Heart left ventricle (tissue), 16 donors: ENCODE measurements at regions not wholly inside any gene's neighbourhood (a gene's known extent, or its start where the extent isn't known, plus 50 kb on each side); places are given as distances from the start of the nearest gene placed in this dataset.

Experiments used
- ATAC-seq, 4 donors: fragments of 200-7000 bp; cut with Tn5 transposase; one replicate each; pipeline ENCODE4 v1.9.1; 2020 to 2022; ENCODE audit warnings: moderate library complexity in 4 of 4, mild to moderate bottlenecking in 3 of 4, moderate number of reproducible peaks in 1 of 4
- DNase-seq, 5 donors: peaks; one replicate each; pipeline ENCODE4 v3.0.0-alpha.2; 2020
- H3K27ac ChIP-seq, 12 donors: fragments of 200-600 bp; sonication (generic) in 4 of 12; one replicate each; pipeline versions ENCODE4 v1.5.0 to v1.8.0; 2016 to 2022; ENCODE audit warnings: mild to moderate bottlenecking in 2 of 12
- H3K27me3 ChIP-seq, 9 donors: fragments of 200-600 bp; sonication (generic) in 2 of 9; one replicate each; pipeline versions ENCODE4 v1.5.1 to v1.8.0; 2016 to 2022; ENCODE audit warnings: mild to moderate bottlenecking in 3 of 9
- H3K36me3 ChIP-seq, 9 donors: fragments of 200-600 bp; sonication (generic) in 2 of 9; one replicate each; pipeline versions ENCODE4 v1.5.0 to v1.8.0; 2018 to 2022; ENCODE audit warnings: mild to moderate bottlenecking in 2 of 9
- H3K4me1 ChIP-seq, 12 donors: fragments of 200-600 bp; sonication (generic) in 4 of 12; one replicate each; pipeline versions ENCODE4 v1.5.0 to v1.8.0; 2016 to 2022; ENCODE audit warnings: mild to moderate bottlenecking in 3 of 12
- H3K4me3 ChIP-seq, 12 donors: fragments of 200-600 bp; sonication (generic) in 4 of 12; one replicate each; pipeline versions ENCODE4 v1.5.0 to v1.8.0; 2017 to 2022; ENCODE audit warnings: mild to moderate bottlenecking in 9 of 12, moderate library complexity in 4 of 12
- H3K9me3 ChIP-seq, 12 donors: fragments of 200-600 bp; sonication (generic) in 4 of 12; one replicate each; pipeline versions ENCODE4 v1.5.0 to v1.8.0; 2016 to 2022; ENCODE audit warnings: mild to moderate bottlenecking in 1 of 12
- CTCF ChIP-seq, 12 donors: fragments of 200-600 bp; sonication (generic) in 4 of 12; IDR thresholded peaks; one replicate each; pipeline versions ENCODE4 v1.5.0 to v1.8.0; 2018 to 2022; ENCODE audit warnings: antibody characterized with exemption in 12 of 12, mild to moderate bottlenecking in 5 of 12
- POLR2A ChIP-seq, 2 donors: fragments of 450-650 bp; IDR thresholded peaks; one replicate each; pipeline ENCODE4 v1.6.1; 2017; ENCODE audit warnings: antibody characterized with exemption in 2 of 2, mild to moderate bottlenecking in 2 of 2, moderate library complexity in 2 of 2
- WGBS, 4 donors: extraction: QIAGEN DNeasy Blood & Tissue Kit in 2 of 4; methylation state at CpG; one replicate each; pipeline versions ENCODE4 v1.1.5 to v1.1.7; 2013 to 2018; 5-methylcytosine and 5-hydroxymethylcytosine counted together
- intact Hi-C, 10 donors: fragments of 100-400 bp; cut with DNase I; formaldehyde crosslinking; loops; one replicate each; pipeline versions ENCODE4 v1.11.1 to v1.14.2; 2022
- donor health status: ischemic (EF 13 %, LVEDD 7.1; RV severe dilation, severe dysfunction).
- donor health status: healthy with polysubstance abuse.
- donor health status: DM: no; HTN: yes; CAD: no.
- donor health status: DM: no; HTN: no; CAD: no.
- donor health status: ischemic (EF 25% LVEDD 6.9; RV normal size, moderate dysfunction).
- donor health status: ischemic (EF 25% LVEDD 5.7; RV mildly dilated, moderate dysfunction).
- donor health status: healthy.
- donor health status: DM: yes; HTN: yes; CAD: no.
- donor health status: ischemic (EF 35%, LVEDD 5.7; RV mildly dilated, moderate dysfunction).
- donor health status: nonischemic (EF 11% LVEDD 7.7; RV severe dilation, severe dysfunction).
- donor health status: DM: yes; HTN: yes; CAD: no.
- donor health status: PGD.
- donor health status: ischemic (EF 29% LVEDD 5.4; RV normal size, mild dysfunction).
- donor health status: nonischemic (EF 23%, LVEDD 6.1; RV moderate dilation, normal function).

GRCh38 chr14:29197557-29197956 is 431.0 kb downstream of the FOXG1 start:
- ATAC-seq (no peak), DNase-seq (no peak)
- H3K27ac ChIP-seq = no peak overlapping the region
- no peaks in the 10 kb centered on the region for H3K36me3 ChIP-seq
- no peak for TF ChIP-seq CTCF (IDR thresholded peaks at IDR 0.05)
- no peak for TF ChIP-seq POLR2A (IDR thresholded peaks at IDR 0.05)
- H3K9me3 ChIP-seq = peaks cover 0 to 3% (median 0%) of the 10 kb centered on the region in 12 donors
- no peaks in the 10 kb centered on the region for H3K27me3 ChIP-seq
- 68 to 84% (median 76%) methylated on average over 1 of the region's 1 CpG for WGBS, 4 donors
- no peaks in the 10 kb centered on the region for H3K4me1 ChIP-seq
- intact Hi-C loops = no loop called here
- no peak overlapping the region for H3K4me3 ChIP-seq

- Histone ChIP-seq H3K9me3 (no peaks in the 10 kb centered on the region), H3K36me3 (no peaks in the 10 kb centered on the region), H3K27ac (no peak overlapping the region), H3K4me3 (no peak overlapping the region), H3K27me3 (no peaks in the 10 kb centered on the region), H3K4me1 (no peaks in the 10 kb centered on the region)
- intact Hi-C loops = no loop called here
- WGBS, 4 donors = 91 to 95% (median 92%) methylated on average over 2 of the region's 2 CpGs
- ATAC-seq (no peak), DNase-seq (no peak)
- TF ChIP-seq POLR2A (IDR thresholded peaks at IDR 0.05) (no peak), CTCF (IDR thresholded peaks at IDR 0.05) (no peak)
Measured at GRCh38 chr14:29205658-29206057, 439.1 kb downstream of the FOXG1 start.

- no peak for TF ChIP-seq CTCF (IDR thresholded peaks at IDR 0.05)
- no peak for TF ChIP-seq POLR2A (IDR thresholded peaks at IDR 0.05)
- Histone ChIP-seq H3K4me1 (no peaks in the 10 kb centered on the region), H3K9me3 (peaks cover 0 to 2% (median 0%) of the 10 kb centered on the region in 12 donors), H3K36me3 (no peaks in the 10 kb centered on the region), H3K27ac (no peak overlapping the region), H3K4me3 (no peak overlapping the region), H3K27me3 (peaks cover 0 to 6% (median 0%) of the 10 kb centered on the region in 9 donors)
- intact Hi-C loops = no loop called here
- 76 to 84% (median 82%) methylated on average over 3 of the region's 3 CpGs for WGBS, 4 donors
- DNase-seq (no peak), ATAC-seq (no peak)
Measured at GRCh38 chr14:29215853-29216252, 449.3 kb downstream of the FOXG1 start.

GRCh38 chr14:29216268-29217232 is 450.0 kb downstream of the FOXG1 start:
- DNase-seq (no peak), ATAC-seq (no peak)
- 59 to 67% (median 62%) methylated on average over 9 of the region's 9 CpGs for WGBS, 4 donors
- Histone ChIP-seq H3K4me3 (no peak overlapping the region), H3K36me3 (no peaks in the 10 kb centered on the region), H3K27ac (no peak overlapping the region), H3K27me3 (peaks cover 0 to 6% (median 0%) of the 10 kb centered on the region in 9 donors), H3K4me1 (no peaks in the 10 kb centered on the region), H3K9me3 (peaks cover 0 to 2% (median 0%) of the 10 kb centered on the region in 12 donors)
- no peak for TF ChIP-seq CTCF (IDR thresholded peaks at IDR 0.05)
- intact Hi-C loops = no loop called here
